PC-9 (cell line): ENCODE measurements at regions not wholly inside any gene's neighbourhood (a gene's known extent, or its start where the extent isn't known, plus 50 kb on each side); places are given as distances from the start of the nearest gene placed in this dataset.

Experiments
- CTCF ChIP-seq: fragments of 200-600 bp; sonication (generic); conservative IDR thresholded peaks from 2 replicates; pipeline ENCODE4 v1.6.1; 2017; ENCODE audit warnings: mixed run types, antibody characterized with exemption, mild to moderate bottlenecking, moderate library complexity
- EZH2 ChIP-seq: fragments of 200-600 bp; sonication (generic); IDR thresholded peaks from 2 replicates; pipeline ENCODE4 v1.8.0; 2017; ENCODE audit warnings: antibody characterized with exemption, low read depth

GRCh38 chr13:31684466-31684865, 54.9 kb upstream of the RXFP2 start:
- TF ChIP-seq CTCF, result no peak
- TF ChIP-seq EZH2, result no peak
